Upper lobe of left lung (tissue), 4 donors: ENCODE measurements at regions not wholly inside any gene's neighbourhood (a gene's known extent, or its start where the extent isn't known, plus 50 kb on each side); places are given as distances from the start of the nearest gene placed in this dataset.

Experiments
- CTCF ChIP-seq, 6 experiments: fragments of 450-650 bp in 4 of 6; fragments of 200-600 bp in 2 of 6; sonication (generic) in 2 of 6; IDR thresholded peaks; one replicate each; pipeline ENCODE4 v1.5.1; 2016 to 2019; ENCODE audit warnings: antibody characterized with exemption in 6 of 6
- EP300 ChIP-seq, 4 donors: sonication (generic); formaldehyde crosslinking; IDR thresholded peaks; one replicate each; pipeline ENCODE4 v1.5.1; 2017; ENCODE audit warnings: antibody characterized with exemption in 4 of 4, control low read depth in 2 of 4
- POLR2A ChIP-seq, 4 donors: fragments of 450-650 bp; IDR thresholded peaks; one replicate each; pipeline ENCODE4 v1.5.1; 2016 to 2017; ENCODE audit warnings: antibody characterized with exemption in 4 of 4, mild to moderate bottlenecking in 2 of 4
- POLR2AphosphoS5 ChIP-seq, 2 donors: sonication (generic); formaldehyde crosslinking; IDR thresholded peaks; one replicate each; pipeline ENCODE4 v1.5.1; 2017; ENCODE audit warnings: antibody characterized with exemption in 2 of 2

- no peak for TF ChIP-seq CTCF (IDR thresholded peaks at IDR 0.05)
- no peak for TF ChIP-seq POLR2AphosphoS5 (IDR thresholded peaks at IDR 0.05)
- TF ChIP-seq POLR2A (IDR thresholded peaks at IDR 0.05): no peak
- TF ChIP-seq EP300 (IDR thresholded peaks at IDR 0.05): no peak
These were observed 134.6 kb downstream of the TNFSF18 start for GRCh38 chr1:172916116-172916515.
